Neural cell (in vitro differentiated cells): ENCODE measurements at regions not wholly inside any gene's neighbourhood (a gene's known extent, or its start where the extent isn't known, plus 50 kb on each side); places are given as distances from the start of the nearest gene placed in this dataset.

Source experiments
- H2AFZ ChIP-seq: fragments of 200-600, 300-800 bp; sonication (generic), shearing (Covaris generic); 2 replicates; pipeline ENCODE4 v1.6.0; 2014; ENCODE audit warnings: low read depth, mild to moderate bottlenecking, antibody characterized with exemption, low read length, moderate library complexity
- H3F3A ChIP-seq: fragments of 200-600 bp; shearing (Covaris generic); 2 replicates; pipeline ENCODE4 v1.6.1; 2016; ENCODE audit warnings: mild to moderate bottlenecking, moderate library complexity, mixed read lengths, antibody characterized with exemption, low read length; ENCODE audit not compliant: insufficient read depth, poor library complexity, severe bottlenecking
- H3K27ac ChIP-seq: fragments of 200-600, 300-800 bp; sonication (generic), shearing (Covaris generic); 2 replicates; pipeline ENCODE4 v1.5.1; 2014; ENCODE audit warnings: mild to moderate bottlenecking, low read length, moderate library complexity
- H3K27me3 ChIP-seq: fragments of 300-800, 200-600 bp; sonication (generic), shearing (Covaris generic); 2 replicates; pipeline ENCODE4 v1.6.0; 2014; ENCODE audit warnings: mild to moderate bottlenecking, low read depth, low read length, moderate library complexity; ENCODE audit not compliant: insufficient read depth
- H3K36me3 ChIP-seq: fragments of 300-800, 200-600 bp; sonication (generic), shearing (Covaris generic); 2 replicates; pipeline ENCODE4 v1.5.1; 2014; ENCODE audit warnings: mild to moderate bottlenecking, antibody characterized with exemption, low read length, moderate library complexity; ENCODE audit not compliant: insufficient read depth
- H3K4me2 ChIP-seq: fragments of 300-800, 200-600 bp; sonication (generic), shearing (Covaris generic); 2 replicates; pipeline ENCODE4 v1.6.0; 2014; ENCODE audit warnings: mild to moderate bottlenecking, low read length
- H3K4me3 ChIP-seq: fragments of 300-800, 200-600 bp; sonication (generic), shearing (Covaris generic); 2 replicates; pipeline ENCODE4 v1.5.1; 2014; ENCODE audit warnings: mild to moderate bottlenecking, low read length, moderate library complexity
- H3K79me2 ChIP-seq: fragments of 200-600 bp; shearing (Covaris generic); replicated peaks from 2 replicates; pipeline ENCODE4 v1.6.0; 2014; ENCODE audit warnings: mild to moderate bottlenecking, low read length, moderate library complexity; ENCODE audit not compliant: insufficient read depth
- H3K9ac ChIP-seq: fragments of 300-800, 200-600 bp; sonication (generic), shearing (Covaris generic); 2 replicates; pipeline ENCODE4 v1.6.1; 2016; ENCODE audit warnings: mild to moderate bottlenecking, low read length, mixed read lengths
- H3K9me2 ChIP-seq: fragments of 200-600 bp; shearing (Covaris generic); 2 replicates; pipeline ENCODE4 v1.6.1; 2016; ENCODE audit warnings: mild to moderate bottlenecking, low read length, mixed read lengths; ENCODE audit not compliant: insufficient read depth
- H3K9me3 ChIP-seq: fragments of 200-600, 300-800 bp; sonication (generic), shearing (Covaris generic); 2 replicates; pipeline ENCODE4 v1.6.1; 2016; ENCODE audit warnings: mild to moderate bottlenecking, mixed run types, low read length, moderate library complexity, mixed read lengths
- H4K20me1 ChIP-seq: fragments of 200-600 bp; shearing (Covaris generic); 2 replicates; pipeline ENCODE4 v1.6.1; 2016; ENCODE audit warnings: mild to moderate bottlenecking, mixed run types; ENCODE audit not compliant: insufficient read depth
- EP300 ChIP-seq: fragments of 450-650 bp; conservative IDR thresholded peaks from 2 replicates; pipeline ENCODE4 v1.6.1; 2014; ENCODE audit warnings: antibody characterized with exemption, mild to moderate bottlenecking, moderate library complexity; ENCODE audit not compliant: poor library complexity, severe bottlenecking
- EZH2 ChIP-seq: fragments of 200-600, 300-800 bp; shearing (Covaris generic), sonication (generic); IDR thresholded peaks from 2 replicates; pipeline ENCODE4 v1.6.1; 2014; ENCODE audit warnings: antibody characterized with exemption, low read length, borderline replicate concordance, mild to moderate bottlenecking; ENCODE audit not compliant: insufficient read depth, poor library complexity, severe bottlenecking
- MXI1 ChIP-seq: fragments of 450-650 bp; conservative IDR thresholded peaks from 2 replicates; pipeline ENCODE4 v1.6.1; 2014; ENCODE audit warnings: antibody characterized with exemption, mild to moderate bottlenecking; ENCODE audit not compliant: poor library complexity, severe bottlenecking
- POLR2AphosphoS5 ChIP-seq: IDR thresholded peaks from 2 replicates; pipeline ENCODE4 v1.6.1; 2012
- RAD21 ChIP-seq: fragments of 450-650 bp; conservative IDR thresholded peaks from 2 replicates; pipeline ENCODE4 v1.6.1; 2014; ENCODE audit warnings: antibody characterized with exemption, mild to moderate bottlenecking, moderate library complexity
- REST ChIP-seq: IDR thresholded peaks from 2 replicates; pipeline ENCODE4 v1.6.1; 2012; ENCODE audit warnings: borderline replicate concordance
- SMC3 ChIP-seq: fragments of 450-650 bp; conservative IDR thresholded peaks from 2 replicates; pipeline ENCODE4 v1.6.1; 2014; ENCODE audit warnings: antibody characterized with exemption, mild to moderate bottlenecking, moderate library complexity; ENCODE audit not compliant: poor library complexity
- TAF1 ChIP-seq: IDR thresholded peaks from 2 replicates; pipeline ENCODE4 v1.6.1; 2012; ENCODE audit warnings: low read depth
- TF ChIP-seq, protein P1 (sequence below): fragments of 450-650 bp; IDR thresholded peaks from 2 replicates; pipeline ENCODE4 v1.5.1; 2014; ENCODE audit warnings: antibody characterized with exemption, mild to moderate bottlenecking, moderate library complexity; ENCODE audit not compliant: poor library complexity, severe bottlenecking

DNA sequence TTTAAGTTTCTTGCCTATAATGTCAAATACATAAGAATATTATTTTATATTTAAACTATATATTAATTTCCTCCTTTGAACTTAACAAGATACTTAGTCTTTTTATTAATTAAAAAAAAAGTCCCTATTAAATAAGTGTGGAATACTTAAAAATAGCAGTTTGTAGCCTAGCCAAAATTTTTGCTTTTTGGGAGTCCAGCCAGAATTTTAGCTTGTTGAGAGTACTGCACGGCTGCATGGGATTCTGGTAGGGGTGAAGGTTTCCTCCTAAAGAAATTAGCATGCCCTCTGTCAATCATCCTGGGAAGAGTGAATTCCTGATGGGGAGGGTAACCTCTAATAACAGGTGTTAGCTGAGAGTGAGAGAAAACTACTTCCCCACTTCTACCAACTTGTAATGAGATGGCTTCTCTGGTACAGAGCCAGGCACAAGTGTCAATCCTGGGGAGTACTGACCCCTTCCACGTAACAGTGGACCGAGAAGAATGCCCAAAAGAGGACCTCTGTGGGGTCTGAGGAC is 195.7 kb downstream of the SPRY2 start:
- TF ChIP-seq, protein P1, sequence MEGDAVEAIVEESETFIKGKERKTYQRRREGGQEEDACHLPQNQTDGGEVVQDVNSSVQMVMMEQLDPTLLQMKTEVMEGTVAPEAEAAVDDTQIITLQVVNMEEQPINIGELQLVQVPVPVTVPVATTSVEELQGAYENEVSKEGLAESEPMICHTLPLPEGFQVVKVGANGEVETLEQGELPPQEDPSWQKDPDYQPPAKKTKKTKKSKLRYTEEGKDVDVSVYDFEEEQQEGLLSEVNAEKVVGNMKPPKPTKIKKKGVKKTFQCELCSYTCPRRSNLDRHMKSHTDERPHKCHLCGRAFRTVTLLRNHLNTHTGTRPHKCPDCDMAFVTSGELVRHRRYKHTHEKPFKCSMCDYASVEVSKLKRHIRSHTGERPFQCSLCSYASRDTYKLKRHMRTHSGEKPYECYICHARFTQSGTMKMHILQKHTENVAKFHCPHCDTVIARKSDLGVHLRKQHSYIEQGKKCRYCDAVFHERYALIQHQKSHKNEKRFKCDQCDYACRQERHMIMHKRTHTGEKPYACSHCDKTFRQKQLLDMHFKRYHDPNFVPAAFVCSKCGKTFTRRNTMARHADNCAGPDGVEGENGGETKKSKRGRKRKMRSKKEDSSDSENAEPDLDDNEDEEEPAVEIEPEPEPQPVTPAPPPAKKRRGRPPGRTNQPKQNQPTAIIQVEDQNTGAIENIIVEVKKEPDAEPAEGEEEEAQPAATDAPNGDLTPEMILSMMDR: no peak
- no peak for TF ChIP-seq RAD21
- TF ChIP-seq POLR2AphosphoS5: no peak
- TF ChIP-seq EZH2: no peak
- TF ChIP-seq MXI1: no peak
- TF ChIP-seq SMC3: no peak
- TF ChIP-seq EP300: no peak
- no peak for TF ChIP-seq TAF1
- no peak for TF ChIP-seq REST
- Histone ChIP-seq H3K9me3 (no peaks in the 10 kb centered on the region), H4K20me1 (no peaks in the 10 kb centered on the region), H3K79me2 (no peaks in the 10 kb centered on the region), H3K36me3 (no peaks in the 10 kb centered on the region), H3K27me3 (no peaks in the 10 kb centered on the region), H3F3A (no peaks in the 10 kb centered on the region), H3K9me2 (no peaks in the 10 kb centered on the region), H3K27ac (no peak overlapping the region), H3K9ac (no peak overlapping the region), H3K4me3 (no peak overlapping the region), H2AFZ (no peak overlapping the region), H3K4me2 (no peak overlapping the region)

DNA sequence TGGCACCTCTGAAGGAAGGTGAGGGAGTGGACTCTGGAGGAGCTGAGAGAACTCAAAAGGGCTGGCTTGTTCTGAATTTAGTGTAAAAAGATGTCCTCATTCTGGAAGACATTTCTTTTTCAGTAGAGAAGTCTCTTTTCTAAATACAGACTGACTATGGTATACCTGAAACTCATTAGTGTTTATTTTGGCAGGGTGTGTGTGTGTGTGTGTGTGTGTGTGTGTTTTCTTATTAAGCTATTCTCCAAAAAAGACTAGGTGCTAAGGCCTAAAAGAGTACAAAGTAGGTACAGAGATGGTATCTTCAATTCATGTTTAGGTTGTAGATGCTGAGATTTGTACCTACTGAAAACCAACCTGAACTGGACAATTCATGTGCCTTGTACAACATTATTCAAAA is 196.4 kb downstream of the SPRY2 start:
- H3K9me2 ChIP-seq: no peaks in the 10 kb centered on the region
- no peaks in the 10 kb centered on the region for H3K9me3 ChIP-seq
- H2AFZ ChIP-seq: no peak overlapping the region
- H3K79me2 ChIP-seq: no peaks in the 10 kb centered on the region
- TF ChIP-seq RAD21: no peak
- no peak for TF ChIP-seq EZH2
- no peak for TF ChIP-seq TAF1
- no peak for TF ChIP-seq REST
- TF ChIP-seq, protein P1: no peak
- no peak for TF ChIP-seq SMC3
- no peak for TF ChIP-seq POLR2AphosphoS5
- no peak for TF ChIP-seq MXI1
- TF ChIP-seq EP300: no peak
- no peaks in the 10 kb centered on the region for H3K36me3 ChIP-seq
- no peak overlapping the region for H3K27ac ChIP-seq
- H3K9ac ChIP-seq: no peak overlapping the region
- no peaks in the 10 kb centered on the region for H4K20me1 ChIP-seq
- H3F3A ChIP-seq: no peaks in the 10 kb centered on the region
- H3K4me3 ChIP-seq: no peak overlapping the region
- no peaks in the 10 kb centered on the region for H3K27me3 ChIP-seq
- no peak overlapping the region for H3K4me2 ChIP-seq
